Activated CD4-positive, alpha-beta T cell treated with anti-CD3 and anti-CD28 coated beads, Interleukin-10, Interleukin-2, amounts not matched to agents 100 ng/mL and 50 ng/mL, durations not matched to agents 16 hours and 8 hours (primary cell): ENCODE measurements at regions not wholly inside any gene's neighbourhood (a gene's known extent, or its start where the extent isn't known, plus 50 kb on each side); places are given as distances from the start of the nearest gene placed in this dataset.
A peak's percentile ranks its signal among the peaks of the same experiment; 100 is the strongest.
"Not testable (repeated sequence)": the region's sequence is repeated elsewhere in the genome, so short reads cannot be mapped to it uniquely, and the experiment has no call there.

Source experiments
- DNase-seq: peaks from one replicate; pipeline ENCODE4 v3.0.0-alpha.2; 2020

DNA sequence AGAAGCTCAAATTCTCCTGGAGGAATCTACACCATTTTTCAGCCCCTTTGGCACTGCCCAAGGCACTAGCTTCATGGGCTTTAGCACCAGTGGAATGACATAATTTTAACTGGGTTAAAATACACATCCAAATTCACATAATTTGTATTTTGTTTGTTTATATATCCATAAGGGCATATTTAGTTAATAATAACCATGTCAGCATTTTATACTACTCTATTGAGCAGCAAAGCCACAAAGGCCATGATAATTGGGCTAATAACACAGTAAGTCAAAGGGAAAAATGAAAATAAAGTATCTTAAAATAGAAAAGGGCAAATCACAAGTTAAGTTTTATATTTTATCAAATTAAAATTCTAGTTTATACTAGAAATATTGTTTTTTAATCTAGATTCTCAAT lies 262.7 kb upstream of the TACR3 start:
- no peak for DNase-seq

DNA sequence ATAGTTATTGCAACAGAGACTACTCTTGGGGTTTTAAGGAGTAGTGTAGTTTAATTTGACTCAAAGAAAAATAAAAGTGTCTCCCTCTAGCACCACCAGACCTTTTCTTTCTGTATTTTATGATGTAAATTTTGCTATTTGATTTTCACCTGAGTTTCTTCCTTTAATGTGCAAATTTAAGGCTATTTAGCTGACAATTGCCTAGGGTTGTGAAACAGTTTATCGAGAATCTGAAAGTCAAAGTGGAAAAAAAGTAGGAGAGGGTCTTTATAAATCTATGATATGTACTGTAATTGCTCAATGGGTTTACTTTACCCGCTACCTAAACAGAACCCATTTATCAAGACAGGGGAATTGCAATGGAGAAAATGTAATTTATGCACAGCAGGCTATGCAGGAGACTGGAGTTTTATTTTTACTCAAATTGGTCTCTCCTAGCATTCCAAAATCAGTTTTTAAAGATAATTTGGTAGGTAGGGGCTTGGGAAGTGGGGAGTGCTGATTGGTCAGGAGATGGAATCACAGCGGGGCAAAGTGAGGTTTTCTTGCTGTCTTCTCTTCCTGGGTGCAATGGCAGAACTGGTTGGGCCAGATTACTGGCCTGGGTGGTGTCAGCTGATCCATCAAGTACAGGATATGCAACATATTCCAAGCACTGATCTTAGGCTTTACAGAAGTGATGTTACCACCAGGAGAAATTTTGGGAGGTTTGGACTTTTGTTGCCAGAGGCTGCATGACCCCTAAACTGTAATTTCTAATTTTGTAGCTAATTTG lies 228.6 kb upstream of the TACR3 start:
- no peak for DNase-seq

DNA sequence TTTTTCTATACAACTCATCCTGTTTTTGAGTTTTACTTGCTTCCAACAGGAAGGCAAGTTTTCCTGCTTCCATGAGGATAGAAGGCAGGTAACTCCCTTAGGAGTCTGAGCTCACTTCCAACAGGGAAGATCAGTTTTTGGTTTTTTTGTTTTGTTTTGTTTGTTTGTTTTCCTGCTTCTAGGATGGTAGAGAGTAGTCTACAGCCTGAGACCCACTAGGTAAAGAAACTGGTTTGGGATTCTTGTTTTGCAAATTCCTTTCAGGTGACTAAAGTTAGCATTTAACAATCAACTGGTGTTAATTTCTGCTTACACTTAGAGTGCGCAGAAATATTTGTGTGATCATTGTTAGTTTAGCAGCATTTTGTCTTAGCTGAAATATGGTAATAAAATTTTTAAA lies 227.8 kb upstream of the TACR3 start:
- no peak for DNase-seq

DNA sequence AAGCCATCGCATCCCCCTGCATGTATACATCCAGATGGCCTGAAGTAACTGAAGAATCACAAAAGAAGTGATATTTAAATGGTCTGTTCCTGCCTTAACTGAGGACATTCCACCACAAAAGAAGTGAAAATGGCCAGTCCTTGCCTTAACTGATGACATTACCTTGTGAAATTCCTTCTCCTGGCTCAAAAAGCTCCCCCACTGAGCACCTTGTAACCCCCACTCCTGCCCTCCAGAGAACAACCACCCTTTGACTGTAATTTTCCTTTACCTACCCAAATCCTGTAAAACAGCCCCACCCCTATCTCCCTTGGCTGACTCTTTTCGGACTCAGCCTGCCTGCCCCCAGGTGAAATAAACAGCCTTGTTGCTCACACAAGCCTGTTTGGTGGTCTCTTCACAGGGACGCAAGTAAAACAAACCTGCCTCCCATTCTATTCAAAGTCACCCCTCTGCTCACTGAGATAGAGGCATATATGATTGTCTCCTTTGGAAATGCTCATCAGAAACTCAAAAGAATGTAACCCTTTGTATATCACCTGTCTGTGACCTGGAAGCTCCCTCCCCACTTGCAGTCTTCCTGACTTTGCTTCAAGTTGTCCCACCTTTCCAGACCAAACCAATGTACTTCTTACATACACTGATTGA lies 227.0 kb upstream of the TACR3 start:
- DNase-seq = not testable (repeated sequence)

DNA sequence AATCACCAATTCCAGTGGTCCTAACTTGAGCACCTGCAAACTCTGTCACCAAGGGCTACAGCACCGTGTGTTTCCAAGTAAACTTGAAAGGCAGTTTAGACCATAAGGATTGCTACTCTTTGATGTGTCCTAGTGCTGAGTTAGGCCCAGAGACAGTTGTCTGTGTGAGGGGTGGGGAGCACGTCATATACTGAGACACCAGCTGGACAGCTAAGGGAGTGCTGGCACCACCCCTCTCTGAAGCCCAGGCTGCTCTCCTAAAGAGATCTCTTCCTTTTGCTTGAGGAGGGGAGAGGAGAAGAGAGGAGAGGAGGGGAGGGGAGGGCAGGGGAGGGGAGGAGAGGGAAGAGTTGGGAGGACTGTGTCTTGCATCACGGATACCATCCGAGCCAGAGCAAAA lies 218.7 kb upstream of the TACR3 start:
- DNase-seq = no peak

DNA sequence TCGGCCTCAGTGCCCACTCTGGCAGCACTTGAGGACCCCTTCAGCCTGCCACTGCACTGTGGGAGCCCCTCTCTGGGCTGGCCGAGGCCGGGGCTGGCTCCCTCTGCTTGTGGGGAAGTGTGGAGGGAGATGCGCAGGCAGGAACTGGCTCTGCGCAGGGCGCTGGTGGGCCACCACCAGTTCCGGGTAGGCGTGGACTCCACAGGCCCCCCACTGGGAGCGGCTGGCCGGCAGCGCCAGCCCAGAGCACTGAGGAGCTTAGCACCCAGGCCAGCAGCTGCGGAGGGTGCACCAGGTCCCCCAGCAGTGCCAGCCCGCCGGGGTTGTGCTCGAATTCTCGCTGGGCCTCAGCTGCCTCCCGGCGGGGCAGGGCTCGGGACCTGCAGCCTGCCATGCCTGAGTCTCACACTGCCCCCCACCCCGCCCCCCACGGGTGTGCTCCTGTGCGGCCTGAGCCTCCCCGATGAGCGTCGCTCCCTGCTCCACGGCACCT lies 216.9 kb upstream of the TACR3 start:
- no peak for DNase-seq

DNA sequence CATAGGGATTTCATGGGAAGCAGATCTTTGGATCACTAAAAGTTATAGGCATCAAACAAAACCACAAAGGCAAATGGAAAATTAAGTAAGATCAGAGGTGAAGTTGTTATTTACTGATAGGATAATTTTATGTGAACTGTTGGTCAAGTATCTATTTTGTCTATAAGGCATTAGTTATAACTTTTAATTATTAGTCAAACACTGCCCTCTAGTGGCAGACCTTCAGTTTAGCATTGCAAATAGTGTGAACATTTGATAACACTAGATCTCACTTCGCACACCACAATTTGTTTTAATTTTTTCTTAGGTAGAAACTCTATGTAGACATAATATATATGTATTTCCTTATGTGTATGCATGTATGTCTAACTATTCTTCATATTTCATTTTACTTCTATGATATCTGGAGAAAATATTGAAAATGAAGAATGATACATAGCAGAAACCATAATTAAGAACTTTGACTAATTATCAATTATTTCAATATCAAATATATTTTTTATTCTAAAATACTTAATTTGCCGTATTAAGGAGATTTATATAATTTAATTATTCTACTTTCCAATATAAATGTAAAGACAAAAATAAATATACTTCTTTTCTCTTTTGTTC lies 214.5 kb upstream of the TACR3 start:
- DNase-seq = peak; percentile 48

DNA sequence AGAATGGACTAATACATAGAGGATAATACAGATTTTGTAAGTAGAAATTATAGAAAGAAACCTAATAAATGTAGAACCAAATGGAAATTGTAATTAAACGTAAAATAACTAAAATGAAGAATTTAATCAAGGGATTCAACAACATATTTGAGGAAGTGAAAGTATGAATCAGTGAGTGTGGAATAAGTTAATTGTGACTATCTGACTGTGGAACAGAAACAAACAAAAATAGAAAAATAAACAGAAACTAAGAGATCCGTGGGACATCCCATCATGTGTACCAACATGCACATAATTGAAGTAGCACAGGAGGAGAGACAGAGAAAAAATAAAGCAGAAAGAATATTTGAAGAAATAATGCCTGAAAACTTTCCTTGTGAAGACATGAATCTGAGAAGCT lies 208.6 kb upstream of the TACR3 start:
- DNase-seq = no peak

DNA sequence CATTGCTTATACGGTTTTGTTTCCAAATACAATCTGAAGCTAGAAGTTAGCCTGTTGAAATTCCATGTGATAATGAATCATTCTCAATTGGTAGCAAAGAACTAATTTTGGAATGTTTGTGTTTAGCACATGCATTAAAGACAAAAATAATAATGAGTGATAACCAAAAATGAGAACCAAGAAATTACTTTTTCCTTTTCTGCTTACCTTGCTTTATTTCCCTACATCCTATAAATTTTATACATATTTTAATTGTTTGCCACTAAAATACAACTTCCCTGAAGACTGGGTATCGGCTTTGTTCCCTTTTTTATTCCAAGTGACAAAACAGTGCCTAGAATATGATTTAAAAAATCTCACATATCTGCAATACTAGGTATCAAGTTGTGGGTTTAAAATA lies 203.8 kb upstream of the TACR3 start:
- no peak for DNase-seq

DNA sequence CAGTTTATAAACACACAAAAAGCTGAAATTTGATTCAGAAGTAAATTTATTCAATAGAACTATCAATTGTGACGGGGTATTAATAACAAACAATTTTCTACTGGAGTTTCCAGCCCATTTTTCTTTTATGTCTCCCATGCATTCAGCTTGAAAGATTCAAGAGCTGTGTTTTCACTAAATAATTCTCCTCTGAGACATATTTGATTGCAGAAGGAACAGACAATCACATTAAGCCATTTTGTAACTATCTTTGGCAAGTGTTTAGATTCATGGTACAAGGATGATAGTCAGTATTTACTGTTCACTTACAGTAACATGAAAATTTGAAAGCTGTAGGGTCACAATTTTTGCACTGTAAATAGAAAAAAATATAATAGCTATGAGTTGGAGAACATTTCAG lies 198.4 kb upstream of the TACR3 start:
- no peak for DNase-seq

DNA sequence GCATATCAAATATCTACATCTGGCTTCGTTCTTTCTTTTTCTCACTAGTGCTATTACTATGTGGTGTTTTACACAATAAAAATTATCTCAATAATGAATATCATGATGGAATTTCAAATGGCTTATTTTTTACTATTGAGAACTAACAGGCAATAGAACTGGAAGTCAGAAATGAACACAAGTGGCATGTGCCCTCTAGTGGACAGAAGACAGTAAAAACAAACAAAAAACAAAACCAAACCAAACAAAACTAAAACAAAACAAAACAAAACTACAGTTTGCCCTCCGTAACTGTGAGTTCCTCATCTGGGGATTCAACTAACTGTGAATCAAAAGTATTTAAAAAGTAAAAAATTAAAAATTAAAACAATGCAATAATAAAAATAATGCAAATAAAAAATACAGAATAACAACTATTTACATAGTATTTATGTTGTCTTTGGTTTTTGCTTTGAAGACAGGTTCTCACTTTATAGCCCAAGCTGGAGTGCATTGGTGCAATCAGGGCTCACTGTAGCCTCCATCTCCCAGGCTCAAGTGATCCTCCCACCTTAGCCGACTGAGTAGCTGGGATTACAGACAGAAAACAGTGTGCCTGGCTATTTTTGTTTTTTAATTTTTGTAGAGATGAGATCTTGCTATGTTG lies 195.6 kb upstream of the TACR3 start:
- peak; percentile 19 for DNase-seq

DNA sequence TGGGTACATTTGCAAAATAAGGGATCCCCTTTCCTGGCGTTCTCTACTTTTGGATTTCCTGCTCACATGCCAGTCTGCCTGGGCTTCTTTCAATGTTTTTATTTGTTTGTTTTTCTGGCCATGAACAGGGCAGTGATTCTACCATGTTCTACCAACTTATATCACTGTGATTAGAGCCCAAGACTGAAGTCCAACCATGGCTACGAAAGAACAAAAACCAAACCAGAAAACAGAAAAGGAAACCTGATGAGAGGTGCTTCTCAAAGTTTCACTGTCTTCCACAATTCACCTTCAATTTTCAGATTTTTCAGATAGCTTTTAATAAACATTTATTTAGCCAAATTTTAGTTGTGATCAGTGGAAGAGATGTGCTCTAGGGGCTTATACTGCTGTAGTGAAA lies 187.6 kb upstream of the TACR3 start:
- no peak for DNase-seq

DNA sequence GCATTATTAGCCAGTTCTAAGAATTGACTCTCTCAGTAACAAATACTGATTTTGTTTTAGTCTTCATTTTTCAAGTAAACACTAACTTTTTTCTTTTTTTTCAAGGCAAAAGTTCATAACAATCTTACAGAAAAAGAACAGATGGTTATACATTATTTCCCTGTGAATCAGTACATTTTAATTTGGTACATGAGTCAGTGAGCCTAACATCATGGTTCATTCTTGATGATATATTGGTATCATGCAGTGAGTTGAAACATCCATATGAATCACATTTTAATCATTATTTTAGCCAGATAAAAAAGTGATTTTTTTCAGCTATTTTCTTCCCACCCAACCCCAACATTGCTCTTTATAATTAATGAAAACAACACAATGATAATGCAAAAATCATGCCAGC lies 184.3 kb upstream of the TACR3 start:
- DNase-seq = no peak

DNA sequence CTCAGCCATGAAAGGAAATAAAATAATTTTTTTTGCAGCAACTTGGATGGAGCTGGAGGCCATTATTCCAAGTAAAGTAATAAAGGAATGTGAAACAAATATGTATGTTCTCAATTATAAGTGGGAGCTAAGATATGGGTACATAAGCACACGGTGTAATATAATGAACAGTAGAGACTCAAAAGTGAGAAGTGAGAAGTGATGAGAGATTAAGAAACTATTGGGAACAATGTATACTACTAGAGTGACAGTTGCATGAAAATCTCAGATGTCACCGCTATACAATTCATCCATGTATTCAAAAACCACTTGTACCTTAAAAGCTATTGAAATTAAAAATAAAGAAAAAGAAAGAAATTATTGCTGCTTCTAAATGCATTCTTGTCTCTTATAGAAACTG lies 182.9 kb upstream of the TACR3 start:
- no peak for DNase-seq

DNA sequence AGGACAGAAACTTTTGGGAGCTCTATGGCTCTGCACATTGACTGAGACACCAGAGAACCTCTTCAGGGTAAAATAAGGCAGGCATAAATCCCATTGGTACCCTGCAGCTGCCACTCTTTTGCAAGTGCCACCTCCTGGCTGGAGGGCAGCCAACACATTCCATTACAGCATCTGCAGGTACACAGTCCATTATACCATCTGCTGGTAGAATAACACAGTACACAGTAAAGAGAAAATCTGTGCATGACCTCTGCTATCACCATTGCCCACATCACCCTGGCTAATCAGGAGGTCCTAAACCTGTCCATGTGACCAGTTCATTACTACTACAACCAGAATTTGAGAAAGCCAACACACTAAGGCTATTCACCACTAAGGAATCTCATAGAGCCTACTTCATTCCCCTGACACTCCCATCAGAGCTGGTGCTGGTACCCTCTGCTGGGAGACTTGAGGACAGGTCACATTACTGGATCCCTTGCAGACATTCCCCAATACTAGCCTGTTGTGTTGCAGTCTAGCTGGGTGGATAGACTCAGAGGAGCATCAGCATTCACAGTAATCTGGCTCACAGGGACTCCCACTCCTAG lies 176.2 kb upstream of the TACR3 start:
- no peak for DNase-seq

DNA sequence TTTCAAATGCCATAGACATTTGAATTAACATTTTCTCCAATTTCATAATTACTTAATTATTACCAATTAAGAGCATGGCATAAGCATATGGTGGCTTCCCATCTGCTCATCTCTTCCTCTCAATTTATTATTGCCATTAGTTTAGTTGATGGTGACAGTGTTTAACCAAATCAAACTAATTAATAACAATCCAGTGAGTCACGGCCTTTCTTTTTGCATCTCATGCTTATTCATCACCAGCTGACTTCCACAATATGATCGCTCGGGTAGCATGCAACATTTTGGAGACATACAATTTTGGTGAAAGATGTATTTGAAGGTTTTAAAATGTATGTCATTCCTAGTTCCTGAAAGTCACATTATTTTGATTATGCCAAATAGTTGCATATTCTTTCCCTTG lies 172.8 kb upstream of the TACR3 start:
- DNase-seq = no peak

DNA sequence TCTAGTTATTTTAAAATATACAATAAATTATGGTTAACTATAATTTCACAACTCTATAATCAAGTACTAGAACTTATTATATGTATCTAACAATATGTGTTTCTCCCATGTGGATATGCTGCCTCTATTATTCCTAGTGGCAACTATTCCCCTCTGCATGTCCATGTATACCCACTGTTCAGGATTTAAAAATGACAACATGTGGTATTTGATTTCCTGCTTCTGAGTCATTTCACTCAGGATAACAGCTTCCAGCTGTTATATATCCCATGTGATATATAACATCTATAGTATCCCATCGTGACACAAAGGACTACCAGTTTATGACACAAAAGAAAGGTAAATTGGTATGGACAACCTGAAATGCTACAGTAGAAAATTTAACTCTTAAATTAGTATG lies 167.4 kb upstream of the TACR3 start:
- DNase-seq = no peak

DNA sequence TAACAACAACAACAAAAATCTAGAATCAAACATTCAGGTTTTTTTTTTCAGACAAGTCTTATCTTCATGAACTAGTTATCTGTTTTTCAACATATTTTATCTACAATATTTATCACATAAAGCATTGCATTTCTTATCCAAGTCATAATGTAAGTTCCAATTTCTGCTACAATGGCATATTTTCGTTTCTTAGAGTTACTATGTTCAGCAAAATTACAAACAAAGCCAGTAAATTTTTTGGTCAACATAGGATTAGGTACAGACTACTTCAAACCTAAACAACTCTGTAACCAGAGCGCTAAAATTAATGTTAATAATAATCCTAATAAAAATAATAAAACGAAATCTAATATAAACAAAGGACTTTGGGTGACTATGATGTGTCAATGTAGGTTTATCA lies 165.4 kb upstream of the TACR3 start:
- no peak for DNase-seq

DNA sequence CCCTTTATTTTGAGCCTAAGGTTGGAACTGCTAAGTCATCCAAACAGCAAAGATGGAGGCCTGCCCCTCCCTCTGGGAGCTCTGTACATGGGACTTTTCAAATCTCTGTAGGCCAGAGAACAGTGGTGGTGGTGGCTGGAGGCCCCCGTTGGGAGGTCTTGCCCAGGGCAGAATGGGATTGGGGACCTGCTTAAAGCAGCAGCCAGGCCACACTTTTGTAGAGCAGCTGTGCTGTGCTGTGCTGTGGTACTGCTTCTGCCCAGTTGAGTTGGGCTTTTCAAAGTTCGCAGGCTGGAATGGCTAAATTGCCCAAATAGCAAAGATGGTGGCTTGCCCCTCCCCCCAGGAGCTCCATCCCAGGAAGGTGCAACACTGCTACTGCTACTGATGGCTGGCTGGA lies 147.5 kb upstream of the TACR3 start:
- DNase-seq = no peak

DNA sequence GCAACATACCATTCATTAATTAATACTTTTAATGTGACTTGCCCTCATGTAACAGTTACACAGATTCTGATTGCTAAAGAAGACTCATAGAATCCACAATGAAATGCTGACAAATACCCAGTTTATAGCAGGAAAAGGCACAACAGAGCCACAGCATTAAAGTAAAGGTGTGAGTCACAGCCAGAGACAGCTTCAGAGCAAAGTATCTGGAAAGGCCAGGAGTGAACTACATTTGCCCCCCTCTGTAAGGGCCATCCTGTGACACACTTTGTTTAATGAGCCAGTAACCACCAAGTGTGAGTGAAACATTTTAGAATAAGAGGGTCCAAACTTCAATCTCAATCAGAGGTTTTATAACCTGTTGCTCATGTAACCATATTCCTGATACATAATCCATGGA lies 133.8 kb upstream of the TACR3 start:
- DNase-seq = no peak

DNA sequence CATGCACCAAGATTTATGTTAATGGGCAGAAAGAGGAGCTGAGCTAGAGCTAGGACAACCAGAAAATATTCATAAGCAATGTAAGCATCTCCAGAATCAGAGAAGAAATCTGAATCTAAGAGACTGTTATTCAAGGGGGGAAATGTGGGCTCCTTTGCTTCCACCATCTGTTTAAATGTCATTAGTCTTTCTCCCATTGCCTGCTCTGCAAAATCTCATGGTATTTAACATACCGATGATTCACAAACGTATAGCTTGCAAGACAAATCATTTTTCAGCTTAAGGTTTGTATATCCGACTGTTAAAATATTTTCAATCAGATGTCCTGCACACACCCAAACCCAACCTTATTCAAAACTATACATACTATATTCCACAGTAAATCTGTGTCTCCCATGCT lies 133.4 kb upstream of the TACR3 start:
- no peak for DNase-seq

DNA sequence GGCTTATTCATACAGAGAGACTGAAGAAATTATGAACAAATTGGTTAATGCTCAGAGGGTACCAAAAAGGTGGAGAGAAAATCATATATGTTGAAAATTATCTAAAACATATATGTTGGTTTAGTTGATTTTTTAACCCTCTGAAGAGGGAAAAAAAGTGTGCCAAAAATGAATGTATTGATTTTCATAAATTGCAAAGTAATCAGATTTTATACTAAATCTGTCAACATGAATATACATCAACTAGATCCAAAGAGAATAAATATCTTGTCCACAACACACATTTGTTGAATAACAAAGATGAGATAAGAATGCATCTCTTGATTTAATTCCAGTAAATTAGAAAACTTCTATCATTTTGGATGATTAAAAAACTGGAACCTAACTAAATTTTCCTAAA lies 125.3 kb upstream of the TACR3 start:
- DNase-seq = no peak

DNA sequence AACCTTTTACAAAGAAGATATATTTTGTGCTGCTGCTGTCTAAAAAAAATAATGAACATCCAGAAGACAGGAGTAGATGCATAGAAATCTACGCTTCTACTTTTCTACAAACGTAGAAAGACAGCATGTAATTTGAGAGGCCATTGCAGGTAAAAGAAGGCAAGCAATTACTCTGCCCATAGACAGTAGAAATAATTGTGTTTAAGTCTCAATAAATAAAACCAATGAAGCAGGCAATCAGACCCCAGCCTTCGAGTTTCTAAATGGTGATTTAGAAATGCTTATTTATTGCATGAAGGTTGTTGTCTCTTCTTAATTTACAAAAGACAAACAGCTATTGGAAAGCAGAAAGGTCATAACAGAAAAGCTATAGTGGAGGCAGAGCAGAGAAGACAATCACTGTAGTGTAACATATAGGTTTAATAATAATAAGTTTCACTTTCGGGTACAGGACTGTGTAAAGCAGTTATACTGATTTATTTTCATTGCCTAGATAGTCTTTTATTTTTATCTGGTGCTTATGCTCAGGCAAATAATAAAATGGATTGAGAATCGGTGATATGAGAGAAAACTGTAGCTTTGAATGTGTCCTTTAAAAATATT lies 123.0 kb upstream of the TACR3 start:
- no peak for DNase-seq
